WTC11 (cell line): ENCODE measurements at regions not wholly inside any gene's neighbourhood (a gene's known extent, or its start where the extent isn't known, plus 50 kb on each side); places are given as distances from the start of the nearest gene placed in this dataset.

Experiments used
- ELF4 ChIP-seq: sonication (generic); formaldehyde crosslinking; IDR thresholded peaks from 2 replicates; pipeline ENCODE4 v1.8.1; 2022; ENCODE audit warnings: low read depth, mild to moderate bottlenecking, moderate library complexity, missing genetic modification reagents
- MAX ChIP-seq: sonication (generic); formaldehyde crosslinking; IDR thresholded peaks from 2 replicates; pipeline ENCODE4 v1.8.0; 2022; ENCODE audit warnings: mild to moderate bottlenecking, missing genetic modification reagents
- USF2 ChIP-seq: sonication (generic); formaldehyde crosslinking; IDR thresholded peaks from 2 replicates; pipeline ENCODE4 v1.8.1; 2023; ENCODE audit warnings: mild to moderate bottlenecking, missing genetic modification reagents, moderate library complexity
- TF ChIP-seq, protein P1 (sequence below): fragments of 200-600 bp; IDR thresholded peaks from 2 replicates; pipeline ENCODE4 v1.8.0; 2022; ENCODE audit warnings: antibody characterized with exemption
- TF ChIP-seq, protein P2 (sequence below): sonication (generic); formaldehyde crosslinking; IDR thresholded peaks from 2 replicates; pipeline ENCODE4 v1.8.1; 2023; ENCODE audit warnings: mild to moderate bottlenecking, missing genetic modification reagents
- TF ChIP-seq, protein P3 (sequence below): sonication (generic); formaldehyde crosslinking; conservative IDR thresholded peaks from 2 replicates; pipeline ENCODE4 v1.8.1; 2022; ENCODE audit warnings: mild to moderate bottlenecking, missing genetic modification reagents

DNA sequence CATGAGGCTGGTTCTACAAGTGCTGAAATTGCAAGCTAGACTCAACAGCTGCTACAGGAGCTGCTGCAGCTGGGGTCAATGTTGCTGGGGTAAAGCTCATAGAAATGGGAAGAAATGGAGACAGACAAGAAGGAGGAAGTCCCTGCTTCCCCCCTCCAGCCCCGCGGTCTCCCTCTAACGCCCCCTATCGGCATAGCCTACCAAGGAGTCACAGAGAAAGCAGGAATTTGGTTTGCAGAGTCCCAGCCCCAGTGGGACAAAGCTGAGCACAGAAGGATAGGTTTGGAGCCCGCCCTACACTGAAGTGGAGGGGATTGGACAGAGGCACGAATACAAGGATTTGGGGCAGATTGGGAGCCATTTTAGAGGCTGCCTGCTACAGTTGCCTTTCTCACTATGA is 176.9 kb upstream of the ANKRD28 start:
- TF ChIP-seq, protein P1, sequence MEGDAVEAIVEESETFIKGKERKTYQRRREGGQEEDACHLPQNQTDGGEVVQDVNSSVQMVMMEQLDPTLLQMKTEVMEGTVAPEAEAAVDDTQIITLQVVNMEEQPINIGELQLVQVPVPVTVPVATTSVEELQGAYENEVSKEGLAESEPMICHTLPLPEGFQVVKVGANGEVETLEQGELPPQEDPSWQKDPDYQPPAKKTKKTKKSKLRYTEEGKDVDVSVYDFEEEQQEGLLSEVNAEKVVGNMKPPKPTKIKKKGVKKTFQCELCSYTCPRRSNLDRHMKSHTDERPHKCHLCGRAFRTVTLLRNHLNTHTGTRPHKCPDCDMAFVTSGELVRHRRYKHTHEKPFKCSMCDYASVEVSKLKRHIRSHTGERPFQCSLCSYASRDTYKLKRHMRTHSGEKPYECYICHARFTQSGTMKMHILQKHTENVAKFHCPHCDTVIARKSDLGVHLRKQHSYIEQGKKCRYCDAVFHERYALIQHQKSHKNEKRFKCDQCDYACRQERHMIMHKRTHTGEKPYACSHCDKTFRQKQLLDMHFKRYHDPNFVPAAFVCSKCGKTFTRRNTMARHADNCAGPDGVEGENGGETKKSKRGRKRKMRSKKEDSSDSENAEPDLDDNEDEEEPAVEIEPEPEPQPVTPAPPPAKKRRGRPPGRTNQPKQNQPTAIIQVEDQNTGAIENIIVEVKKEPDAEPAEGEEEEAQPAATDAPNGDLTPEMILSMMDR, result peak; percentile 54
- TF ChIP-seq, protein P2, sequence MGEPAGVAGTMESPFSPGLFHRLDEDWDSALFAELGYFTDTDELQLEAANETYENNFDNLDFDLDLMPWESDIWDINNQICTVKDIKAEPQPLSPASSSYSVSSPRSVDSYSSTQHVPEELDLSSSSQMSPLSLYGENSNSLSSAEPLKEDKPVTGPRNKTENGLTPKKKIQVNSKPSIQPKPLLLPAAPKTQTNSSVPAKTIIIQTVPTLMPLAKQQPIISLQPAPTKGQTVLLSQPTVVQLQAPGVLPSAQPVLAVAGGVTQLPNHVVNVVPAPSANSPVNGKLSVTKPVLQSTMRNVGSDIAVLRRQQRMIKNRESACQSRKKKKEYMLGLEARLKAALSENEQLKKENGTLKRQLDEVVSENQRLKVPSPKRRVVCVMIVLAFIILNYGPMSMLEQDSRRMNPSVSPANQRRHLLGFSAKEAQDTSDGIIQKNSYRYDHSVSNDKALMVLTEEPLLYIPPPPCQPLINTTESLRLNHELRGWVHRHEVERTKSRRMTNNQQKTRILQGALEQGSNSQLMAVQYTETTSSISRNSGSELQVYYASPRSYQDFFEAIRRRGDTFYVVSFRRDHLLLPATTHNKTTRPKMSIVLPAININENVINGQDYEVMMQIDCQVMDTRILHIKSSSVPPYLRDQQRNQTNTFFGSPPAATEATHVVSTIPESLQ, result no peak
- TF ChIP-seq USF2 (no peak), ELF4 (CRISPR knock-in tag) (no peak), MAX (CRISPR knock-in tag) (no peak)
- TF ChIP-seq, protein P3, sequence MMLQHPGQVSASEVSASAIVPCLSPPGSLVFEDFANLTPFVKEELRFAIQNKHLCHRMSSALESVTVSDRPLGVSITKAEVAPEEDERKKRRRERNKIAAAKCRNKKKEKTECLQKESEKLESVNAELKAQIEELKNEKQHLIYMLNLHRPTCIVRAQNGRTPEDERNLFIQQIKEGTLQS, result no peak
